Cerebellar cortex (tissue), 1 donor: ENCODE measurements at regions not wholly inside any gene's neighbourhood (a gene's known extent, or its start where the extent isn't known, plus 50 kb on each side); places are given as distances from the start of the nearest gene placed in this dataset.
"Not testable (repeated sequence)": the region's sequence is repeated elsewhere in the genome, so short reads cannot be mapped to it uniquely, and the experiment has no call there.

ENCODE experiments used
- DNase-seq: peaks from one replicate; pipeline ENCODE4 v3.0.0-alpha.2; 2015; ENCODE audit warnings: low spot score

DNA sequence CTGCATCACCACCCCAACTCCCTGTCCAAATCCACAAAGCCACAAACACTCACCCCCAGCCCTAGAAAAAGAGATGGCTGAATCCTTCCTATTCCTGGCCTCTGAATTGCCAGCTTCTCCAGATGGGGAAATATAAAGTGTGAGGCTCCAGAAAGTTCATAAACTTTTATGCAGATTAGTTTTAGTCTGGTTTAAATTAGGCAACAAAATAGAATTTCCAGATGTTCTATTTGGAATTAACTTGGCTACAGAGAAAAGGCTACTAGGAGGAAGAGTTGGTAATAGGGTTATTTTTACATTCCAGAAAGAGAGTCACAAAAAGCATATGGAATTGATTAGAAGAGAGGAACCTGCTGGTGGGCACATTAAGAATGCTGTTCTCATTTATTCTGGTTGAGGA, 56.0 kb downstream of the EN1 start:
- DNase-seq = no peak

DNA sequence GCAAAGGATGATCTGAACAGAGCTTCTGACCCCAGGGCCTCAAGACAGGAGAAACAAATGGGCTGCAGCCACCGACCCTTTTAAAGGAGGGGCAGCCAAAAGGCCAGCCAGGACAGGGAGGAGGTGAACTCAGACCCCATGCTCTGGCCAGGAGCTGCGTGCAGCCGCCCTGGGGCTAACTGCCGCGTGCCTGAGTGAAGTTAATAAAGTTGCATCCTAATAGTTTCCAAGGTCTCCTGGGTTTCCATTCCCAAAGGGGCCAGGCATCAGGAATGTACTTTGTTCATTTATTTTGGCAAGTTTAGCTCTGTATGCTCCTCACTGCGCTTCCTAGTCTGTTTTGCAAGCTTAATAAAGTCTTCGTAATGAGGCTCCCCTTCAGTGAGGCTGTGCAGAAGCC, 60.7 kb downstream of the EN1 start:
- no peak for DNase-seq

DNA sequence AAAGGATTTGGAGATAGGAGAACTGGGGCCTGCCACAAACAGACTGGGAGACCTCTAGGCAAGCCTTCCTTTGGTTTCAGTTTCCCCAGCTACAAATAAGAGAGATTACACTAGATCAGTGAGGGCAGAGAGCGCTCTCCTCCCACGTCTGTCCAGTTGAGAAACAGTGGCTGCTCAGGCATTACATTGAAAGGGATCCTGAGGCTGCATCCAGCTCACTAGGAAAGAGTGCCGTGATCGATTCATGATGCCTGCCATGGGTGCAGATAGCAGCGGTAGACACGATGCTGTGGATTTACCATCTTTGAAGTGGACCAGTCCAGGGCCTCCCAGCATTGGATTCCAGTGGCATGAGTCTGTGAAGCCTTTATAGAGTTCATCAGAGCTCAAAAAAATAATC, 62.6 kb downstream of the EN1 start:
- no peak for DNase-seq

DNA sequence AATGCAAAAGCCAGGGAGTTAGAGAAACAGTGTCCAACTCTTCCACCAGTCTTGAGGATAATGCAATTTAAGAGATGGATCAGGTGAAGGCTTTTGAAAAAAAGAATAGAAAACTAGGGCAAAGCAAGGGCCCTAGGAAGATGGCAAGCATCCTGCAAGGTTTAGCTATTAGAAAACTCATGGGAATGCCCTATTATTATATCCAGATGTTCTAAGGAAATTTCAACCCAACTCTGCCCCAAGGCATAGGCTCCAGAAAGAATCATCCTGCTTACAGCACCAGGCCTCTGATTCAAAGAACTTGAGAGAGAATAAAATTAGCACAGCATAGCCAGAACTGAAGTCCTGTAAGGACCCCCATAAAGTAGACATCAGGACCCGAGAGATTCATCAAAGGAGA, 68.1 kb downstream of the EN1 start:
- no peak for DNase-seq

DNA sequence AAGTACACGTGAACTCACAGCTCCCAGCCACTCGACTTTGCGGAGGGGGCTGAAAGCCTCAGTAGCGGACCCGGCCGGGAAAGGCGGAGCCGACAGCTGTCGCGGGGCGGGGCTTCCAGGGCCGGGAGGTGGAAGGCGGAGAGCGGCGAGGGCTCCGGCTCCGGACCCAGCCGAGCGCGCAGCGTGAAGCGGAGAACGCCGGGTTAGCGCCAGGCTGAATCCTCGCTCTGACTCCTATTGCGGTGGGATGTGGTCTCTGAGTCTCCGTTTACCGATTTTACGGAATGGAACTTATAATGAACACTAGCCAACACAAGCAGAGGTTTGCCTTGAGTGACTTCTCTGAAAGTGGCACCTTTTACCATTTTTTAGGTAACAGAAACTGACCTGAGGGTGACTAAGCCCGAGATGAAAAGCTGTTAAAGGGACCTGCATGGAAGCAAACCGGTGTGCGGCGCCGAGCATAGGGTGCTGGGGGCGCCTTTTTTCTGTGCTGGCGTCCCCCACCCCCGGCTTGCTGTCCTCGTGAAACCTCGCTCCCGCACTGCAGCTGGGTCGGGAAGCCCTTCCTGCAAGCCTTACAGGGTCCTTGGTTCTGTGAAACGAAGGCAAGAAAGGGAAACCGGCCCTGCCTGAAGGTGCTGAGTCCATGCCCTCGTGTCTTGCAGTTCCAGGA, 72.9 kb downstream of the EN1 start:
- no peak for DNase-seq

DNA sequence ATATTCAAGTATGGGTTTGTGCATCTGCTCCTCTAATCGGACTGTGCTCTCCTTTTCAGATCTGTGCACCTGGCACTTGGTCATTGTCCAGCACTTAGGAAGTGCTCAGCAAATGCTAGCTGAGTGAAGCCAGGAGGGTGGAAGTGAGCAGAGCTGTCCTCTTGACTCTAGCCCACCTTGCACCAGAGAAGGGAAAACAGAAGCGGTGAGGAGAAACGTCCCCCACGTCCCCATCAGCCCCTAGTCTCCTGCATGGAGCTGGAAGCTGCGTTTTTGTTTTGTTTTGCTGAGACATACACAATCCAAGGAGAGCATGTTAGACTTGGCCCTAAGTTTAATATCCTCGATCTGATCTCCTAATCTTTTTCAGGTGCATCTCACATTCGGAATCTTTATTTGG, 73.6 kb downstream of the EN1 start:
- no peak for DNase-seq

DNA sequence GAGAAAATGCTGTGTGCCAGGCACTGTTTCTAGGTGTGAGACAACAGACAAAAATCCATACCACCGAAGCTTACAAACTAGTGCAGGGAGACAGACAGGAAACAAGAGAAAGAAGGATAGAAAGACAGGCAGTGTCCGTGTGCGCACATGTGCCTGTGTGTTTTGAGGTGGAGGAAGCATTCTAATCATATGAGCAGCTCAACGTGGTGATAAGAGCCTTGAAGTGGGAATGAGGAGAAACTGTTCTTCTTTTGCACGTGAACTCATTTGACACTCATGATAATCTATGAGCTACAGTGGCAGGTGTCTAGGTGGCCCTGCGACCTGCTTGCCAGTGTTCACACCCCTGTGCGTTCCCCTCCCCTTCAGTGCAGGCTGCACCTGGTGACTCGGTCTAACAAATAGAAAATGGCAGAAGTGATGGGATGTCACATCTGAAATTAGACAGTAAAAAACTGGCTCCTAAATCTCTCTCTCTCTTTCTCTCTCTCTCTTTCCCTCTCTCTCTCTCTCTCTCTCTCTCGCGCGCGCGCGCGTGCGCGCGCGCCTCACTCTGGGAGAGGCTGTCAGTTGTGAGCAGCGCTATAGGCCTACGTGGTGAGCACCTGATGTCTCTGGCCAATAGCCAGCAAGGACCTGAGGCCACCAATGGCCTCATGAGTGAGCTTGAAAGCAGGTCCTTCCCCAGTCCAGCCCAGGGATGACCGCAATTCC, 74.8 kb downstream of the EN1 start:
- no peak for DNase-seq

DNA sequence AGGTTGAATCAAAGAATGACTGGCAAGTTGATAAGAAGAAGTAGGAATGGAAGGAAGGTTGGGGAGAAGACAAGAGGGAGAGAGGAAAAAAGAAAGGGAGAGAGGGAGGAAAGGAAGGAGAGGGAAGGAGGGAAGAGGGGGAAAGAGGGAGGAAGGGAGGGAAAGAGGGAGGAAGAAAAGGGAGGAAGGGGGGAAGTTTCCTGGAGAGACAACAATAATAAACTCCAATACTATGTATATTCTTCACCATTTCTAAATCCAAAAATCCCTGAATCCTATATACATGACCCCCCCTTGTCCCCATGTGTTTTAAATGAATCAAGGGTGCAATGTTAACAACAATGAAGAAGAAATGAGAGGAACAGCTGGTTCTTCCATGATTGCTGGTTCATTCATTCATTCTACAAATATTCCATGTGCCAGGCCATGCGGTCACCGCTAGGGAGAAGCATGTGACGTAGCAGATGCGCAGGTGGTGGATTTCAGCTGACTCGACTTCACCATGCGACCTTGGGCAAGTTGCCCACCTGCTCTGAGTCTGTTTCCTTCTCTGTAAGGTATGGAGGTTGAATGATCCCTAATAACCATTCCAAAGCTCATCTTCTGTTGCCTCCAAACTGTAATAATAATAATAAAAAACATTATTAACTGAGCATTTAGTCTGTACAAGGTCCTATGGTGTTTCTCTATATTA, 77.6 kb downstream of the EN1 start:
- no peak for DNase-seq

DNA sequence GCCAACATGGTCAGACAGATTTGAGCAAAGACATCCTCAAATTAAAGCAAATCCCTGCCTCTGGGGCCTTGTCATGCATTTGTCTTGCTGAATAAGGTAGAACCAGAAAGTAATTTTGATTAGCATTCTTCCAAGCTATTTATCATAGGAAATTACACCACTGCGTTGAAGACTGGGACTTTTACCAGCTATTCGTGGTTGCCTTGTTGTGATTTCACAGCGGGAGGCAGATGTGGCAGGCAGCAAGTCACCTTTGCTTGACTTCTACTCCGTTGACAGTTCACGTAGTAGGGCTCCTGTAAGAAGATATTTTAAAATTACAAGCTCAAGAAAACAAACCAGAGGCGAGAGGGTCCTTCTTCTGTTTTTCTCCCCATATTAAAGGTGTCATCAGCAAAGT, 80.6 kb downstream of the EN1 start:
- DNase-seq = no peak

DNA sequence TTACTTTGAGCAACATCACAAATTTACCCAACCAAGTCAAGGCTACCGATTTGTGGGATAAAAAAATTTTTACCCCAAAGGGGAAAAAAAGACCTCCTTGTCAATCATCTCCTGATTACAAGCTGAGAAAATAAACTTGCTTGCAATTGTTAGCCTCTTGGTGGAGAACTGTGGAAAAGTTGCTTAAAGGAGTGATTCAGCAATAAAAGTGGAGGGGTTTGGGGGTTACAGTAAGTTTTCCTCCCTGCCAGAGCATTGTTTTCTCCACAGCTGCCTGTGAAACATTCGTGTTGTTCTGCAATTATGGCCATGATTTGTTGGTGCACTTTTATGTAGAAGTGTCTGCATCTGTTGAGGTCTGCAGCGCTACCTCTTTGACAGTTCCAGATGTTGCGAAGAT, 82.6 kb downstream of the EN1 start:
- DNase-seq = no peak

DNA sequence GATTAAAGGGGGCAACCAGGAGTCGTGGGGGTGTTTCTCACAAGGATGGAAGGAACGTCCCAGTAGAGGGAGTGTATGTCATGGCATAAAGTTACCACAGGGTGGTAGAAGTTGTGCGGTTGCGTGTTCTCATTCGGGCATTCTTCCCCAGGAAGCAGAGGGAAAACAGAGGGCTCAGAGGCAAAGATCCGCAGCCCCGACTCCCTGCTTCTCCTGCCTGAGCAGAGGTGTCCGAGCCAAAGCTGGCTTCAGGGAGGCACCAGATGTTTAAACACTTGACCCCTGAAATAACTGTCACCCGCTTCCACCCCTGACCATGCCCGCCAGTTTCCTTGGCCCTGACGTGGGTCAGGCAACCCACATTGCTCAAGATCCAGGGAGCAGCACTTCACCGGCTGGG, 83.7 kb downstream of the EN1 start:
- DNase-seq = no peak

DNA sequence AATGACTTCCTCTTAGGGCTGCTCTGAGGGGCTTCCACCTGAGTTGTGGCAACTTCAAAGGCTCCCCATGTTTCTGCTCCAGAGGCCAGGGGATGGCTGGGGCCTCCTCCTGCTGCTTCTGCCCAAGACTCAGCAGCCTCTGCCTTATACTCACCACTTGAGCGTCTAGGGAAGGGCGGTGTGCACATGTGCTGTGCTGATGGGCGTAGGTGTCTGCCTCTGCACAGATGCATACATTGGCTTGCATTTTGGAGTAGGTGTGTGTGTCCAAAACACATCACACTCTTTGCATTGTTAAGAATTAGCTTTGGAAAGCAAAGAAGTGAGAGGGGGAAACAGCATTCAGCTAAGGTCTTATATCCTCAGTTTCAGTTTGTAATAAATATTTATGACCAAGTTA, 85.2 kb downstream of the EN1 start:
- no peak for DNase-seq

DNA sequence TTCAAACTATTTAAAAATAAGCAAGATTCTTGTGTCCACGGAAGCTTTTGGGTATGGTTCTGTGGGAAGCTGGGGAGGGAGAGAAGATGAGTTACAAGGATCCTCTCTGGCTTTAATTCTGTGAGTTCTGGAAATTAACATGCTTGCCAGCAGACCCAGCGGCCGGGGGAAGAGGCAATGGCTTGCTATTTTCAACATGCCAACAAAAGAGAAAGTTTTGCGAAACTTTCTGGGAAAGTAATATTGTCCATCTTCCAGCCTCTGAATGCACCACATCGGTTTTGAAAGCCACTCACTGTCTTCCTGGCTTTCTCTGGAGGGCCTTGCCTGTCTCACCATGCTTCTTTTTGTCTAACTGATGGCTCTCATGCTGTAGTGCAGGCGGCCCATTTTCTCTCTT, 85.7 kb downstream of the EN1 start:
- no peak for DNase-seq

DNA sequence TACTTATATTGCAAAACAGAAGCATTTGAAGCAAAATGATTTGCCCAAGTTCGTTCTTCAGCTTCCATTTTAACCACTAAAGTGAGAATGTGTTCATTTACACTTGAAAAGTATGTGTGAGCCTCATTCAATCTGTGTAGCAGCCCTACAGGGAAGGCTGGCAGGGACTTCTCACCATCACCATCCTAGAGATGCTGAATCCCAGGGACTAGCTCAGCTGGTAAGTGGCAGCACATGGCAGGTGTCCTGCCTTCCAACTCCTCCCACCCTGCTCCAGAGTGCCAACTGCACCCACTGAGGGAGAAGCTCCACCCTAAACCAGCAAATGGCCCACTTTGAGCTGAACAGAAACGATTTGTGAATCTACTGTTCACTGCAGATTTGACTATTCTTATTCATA, 91.5 kb downstream of the EN1 start:
- DNase-seq = no peak

DNA sequence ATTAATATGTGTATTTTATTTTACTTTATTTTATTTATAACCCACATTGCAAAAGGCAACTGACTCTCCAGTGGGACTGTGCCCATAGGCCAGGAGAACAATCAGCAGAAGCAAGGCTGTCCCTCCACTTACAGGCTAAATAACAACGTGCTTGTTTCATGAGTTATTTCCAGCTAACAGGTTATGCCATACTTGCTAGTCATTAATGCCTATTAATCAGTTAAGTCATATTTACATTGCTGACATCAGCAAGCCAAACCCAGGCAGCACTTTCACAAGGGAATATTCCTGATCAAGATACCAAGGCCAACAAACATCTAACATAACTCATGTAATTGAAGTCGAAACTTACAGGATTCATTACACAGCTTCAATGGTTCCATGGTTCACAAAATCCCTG, 92.1 kb downstream of the EN1 start:
- no peak for DNase-seq

DNA sequence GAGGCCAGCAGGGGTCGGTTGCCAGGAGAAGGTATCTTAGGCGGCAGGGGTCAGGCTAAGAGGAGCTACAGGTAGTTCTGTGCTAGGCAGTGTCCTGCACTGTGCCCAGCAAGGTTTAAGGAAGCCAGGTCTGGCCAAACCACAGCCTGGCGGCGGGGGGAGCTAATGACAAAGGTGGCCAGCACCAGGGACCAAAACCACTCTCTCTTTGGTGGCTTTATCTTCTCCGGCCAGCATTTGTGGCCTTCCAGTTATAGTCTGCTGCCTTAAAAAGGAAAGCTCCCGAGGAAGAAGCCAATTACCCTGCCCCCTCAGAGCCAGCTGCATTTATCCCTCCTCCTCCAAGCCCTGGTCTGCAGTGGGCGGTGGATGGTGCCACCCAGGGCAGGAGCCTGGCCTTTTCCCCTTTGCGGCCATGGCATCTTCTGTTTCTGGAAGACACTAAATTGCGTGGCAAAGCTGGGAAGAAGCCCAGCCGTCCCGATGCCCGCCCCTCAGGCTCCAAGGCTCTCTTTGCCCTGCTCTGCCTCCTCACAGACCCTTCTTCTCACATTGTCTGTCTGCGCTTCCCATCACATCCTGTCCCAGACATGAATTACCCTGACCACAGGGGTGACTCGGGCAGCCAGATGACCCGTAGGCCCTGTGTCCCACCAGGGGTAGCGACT, 94.6 kb downstream of the EN1 start:
- no peak for DNase-seq

DNA sequence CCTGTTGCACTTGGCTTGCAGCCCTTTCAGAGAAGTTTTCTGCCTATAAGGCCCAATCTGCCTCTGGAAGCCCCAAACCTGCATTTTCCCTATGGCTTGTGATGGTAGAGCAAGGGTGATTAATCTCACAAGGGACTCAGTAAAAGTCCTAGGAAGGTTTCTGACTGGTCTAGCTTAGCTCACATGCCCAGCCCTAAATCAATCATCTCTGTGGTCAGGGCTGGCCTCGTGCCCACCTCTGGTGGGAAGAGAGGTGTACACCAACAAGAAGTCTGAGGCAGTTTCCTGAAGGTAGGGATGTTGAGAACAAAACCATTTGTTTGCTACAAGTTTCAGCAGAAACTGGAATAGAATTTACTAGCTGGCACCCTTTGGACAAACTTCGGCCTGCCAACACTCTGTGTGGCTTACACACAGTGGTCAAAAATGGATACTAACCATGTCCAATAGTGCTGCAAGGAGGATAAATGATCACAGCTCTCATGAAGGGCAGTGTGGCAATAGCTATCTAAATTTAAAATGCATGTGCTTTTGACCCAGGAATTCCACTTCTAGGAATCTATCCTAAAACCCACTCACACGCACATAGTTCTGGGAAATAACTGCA, 96.4 kb downstream of the EN1 start:
- DNase-seq = no peak

DNA sequence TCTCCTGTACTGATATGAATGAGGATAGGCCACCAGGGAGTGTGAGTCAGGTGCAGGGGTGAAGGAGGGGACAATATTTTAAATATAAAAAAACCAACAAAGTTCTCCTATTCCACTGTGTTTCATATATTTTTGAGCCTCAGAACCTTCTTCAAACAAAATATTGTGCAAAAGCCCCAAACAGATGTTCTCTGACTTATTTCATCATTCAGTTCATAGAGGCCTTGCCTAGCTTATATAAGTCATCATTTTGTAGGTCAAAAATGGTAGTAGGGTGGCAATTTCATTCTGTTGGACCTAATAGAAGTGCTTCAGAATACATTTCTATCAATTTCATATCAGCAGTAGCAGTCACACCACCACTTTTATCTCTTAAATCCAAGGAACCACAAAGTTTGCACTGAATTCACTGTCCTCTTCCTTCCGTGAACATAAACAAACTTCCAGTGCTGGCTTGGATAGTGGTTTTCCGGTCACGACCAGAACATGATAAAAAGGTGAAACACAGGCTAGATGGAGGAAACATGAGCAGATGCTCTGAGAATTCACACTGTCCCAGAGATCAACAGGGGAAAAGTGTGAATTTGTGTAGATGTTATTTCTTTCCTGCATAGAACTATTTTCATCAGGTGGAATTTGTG, 99.1 kb downstream of the EN1 start:
- DNase-seq = no peak

DNA sequence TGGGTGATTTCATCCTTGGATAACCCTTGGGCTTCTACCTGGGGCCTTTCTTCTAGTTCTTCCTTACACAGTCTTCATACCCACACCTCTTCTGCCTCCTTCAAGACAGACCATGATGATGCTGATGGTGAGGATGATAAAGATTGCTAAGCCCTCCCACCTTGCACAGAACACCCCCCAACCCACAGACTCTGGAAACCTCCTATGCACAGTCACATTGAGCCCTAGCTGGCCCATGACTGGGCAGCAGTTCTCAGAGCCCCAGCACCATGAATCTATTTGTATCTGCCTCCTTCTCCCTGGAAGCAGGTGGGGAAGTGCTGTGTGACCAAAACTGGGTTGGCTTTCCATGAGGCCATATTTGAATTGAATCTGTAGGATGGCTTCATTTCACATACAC, 99.8 kb downstream of the EN1 start:
- DNase-seq = no peak

DNA sequence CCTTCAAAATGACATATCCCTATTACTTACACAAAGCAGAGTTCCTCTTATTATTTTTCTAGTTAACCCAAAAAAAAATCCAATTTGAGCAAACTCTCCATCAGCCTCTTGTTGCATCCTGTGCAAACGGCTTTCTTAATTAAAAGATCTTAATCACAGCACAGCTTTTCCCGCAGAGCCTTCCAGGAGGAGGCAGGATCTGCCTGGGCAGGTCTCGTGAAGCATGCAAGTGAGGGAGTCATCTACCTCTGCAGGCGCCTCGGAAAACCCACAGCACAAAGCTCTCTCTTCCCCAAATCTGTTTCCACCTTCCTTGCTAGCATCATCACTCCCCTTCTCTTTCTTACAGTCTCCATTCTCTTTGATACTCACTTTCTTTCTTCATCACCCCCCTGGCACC, 100.4 kb downstream of the EN1 start:
- no peak for DNase-seq

DNA sequence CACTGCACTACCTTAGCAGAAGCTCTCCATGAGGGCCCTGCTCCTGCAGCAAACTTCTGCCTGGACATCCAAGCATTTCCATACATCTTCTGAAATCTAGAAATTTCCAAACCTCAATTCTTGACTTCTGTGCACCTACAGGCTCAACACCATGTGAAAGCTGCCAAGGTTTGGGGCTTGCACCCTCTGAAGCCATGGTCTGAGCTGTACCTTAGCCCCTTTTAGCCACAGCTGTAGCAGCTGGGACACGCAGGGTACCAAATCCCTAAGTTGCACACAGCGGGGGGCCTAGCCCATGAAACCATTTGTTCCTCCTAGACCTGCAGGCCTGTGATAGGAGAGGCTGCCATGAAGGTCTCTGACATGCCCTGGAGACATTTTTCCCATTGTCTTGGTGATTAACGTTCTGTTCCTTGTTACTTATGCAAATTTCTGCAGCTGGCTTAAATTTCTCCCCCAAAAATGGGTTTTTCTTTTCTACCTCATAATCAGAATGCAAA, 102.7 kb downstream of the EN1 start:
- DNase-seq = not testable (repeated sequence)
